HepG2 (cell line): ENCODE measurements at regions not wholly inside any gene's neighbourhood (a gene's known extent, or its start where the extent isn't known, plus 50 kb on each side); places are given as distances from the start of the nearest gene placed in this dataset.

Source experiments
- BHLHE40 ChIP-seq: IDR thresholded peaks from 2 replicates; pipeline ENCODE4 v1.6.1; 2011; ENCODE audit warnings: low read length, improper control_type of control experiment
- GABPA ChIP-seq, 2 experiments: IDR thresholded peaks; 2 replicates each; pipeline ENCODE4 v1.6.1; 2011 to 2016; ENCODE audit warnings: low read depth in 2 of 2, low read length in 1 of 2, missing biosample characterization in 1 of 2, missing genetic modification characterization in 1 of 2
- HNRNPH1 ChIP-seq: fragments of 200-400 bp; formaldehyde crosslinking; optimal IDR thresholded peaks from 2 replicates; pipeline ENCODE3; 2017; ENCODE audit warnings: mild to moderate bottlenecking, low read depth, low read length
- KDM5A ChIP-seq: fragments of 200-600 bp; sonication (generic); IDR thresholded peaks from 2 replicates; pipeline ENCODE4 v1.7.0; 2018; ENCODE audit warnings: antibody characterized with exemption, mild to moderate bottlenecking, low read length, borderline replicate concordance
- NR2F6 ChIP-seq, 2 experiments: IDR thresholded peaks; 2 replicates each; pipeline ENCODE4 v1.6.1; 2016; ENCODE audit warnings: antibody characterized with exemption in 1 of 2, mild to moderate bottlenecking in 1 of 2
- PAX8 ChIP-seq: sonication (generic); formaldehyde crosslinking; IDR thresholded peaks from 2 replicates; pipeline ENCODE4 v1.8.0; 2022; ENCODE audit warnings: mild to moderate bottlenecking, missing genetic modification reagents, borderline replicate concordance
- TRIM24 ChIP-seq: sonication (generic); formaldehyde crosslinking; IDR thresholded peaks from 2 replicates; pipeline ENCODE4 v1.8.0; 2022; ENCODE audit warnings: mild to moderate bottlenecking, missing genetic modification reagents
- ZFAT ChIP-seq: sonication (generic); formaldehyde crosslinking; conservative IDR thresholded peaks from 2 replicates; pipeline ENCODE4 v1.8.1; 2023; ENCODE audit warnings: missing genetic modification reagents, inconsistent platforms
- ZHX1 ChIP-seq: sonication (generic); formaldehyde crosslinking; IDR thresholded peaks from 2 replicates; pipeline ENCODE4 v1.8.1; 2022; ENCODE audit warnings: low read depth, mild to moderate bottlenecking, missing genetic modification reagents
- ZIK1 ChIP-seq: sonication (generic); formaldehyde crosslinking; IDR thresholded peaks from 2 replicates; pipeline ENCODE4 v1.5.0; 2020; ENCODE audit warnings: mild to moderate bottlenecking, low read depth, missing genetic modification reagents, borderline replicate concordance
- ZNF589 ChIP-seq: sonication (generic); formaldehyde crosslinking; conservative IDR thresholded peaks from 2 replicates; pipeline ENCODE4 v1.8.0; 2022; ENCODE audit warnings: mild to moderate bottlenecking, moderate library complexity, missing genetic modification reagents
- ZNF639 ChIP-seq: conservative IDR thresholded peaks from 2 replicates; pipeline ENCODE4 v1.6.1; 2018; ENCODE audit warnings: missing genetic modification reagents
- TF ChIP-seq, protein P1 (sequence below): sonication (generic); formaldehyde crosslinking; IDR thresholded peaks from 2 replicates; pipeline ENCODE4 v1.4.0; 2020; ENCODE audit warnings: mild to moderate bottlenecking, low read depth, missing genetic modification reagents
- TF ChIP-seq, protein P2 (sequence below): sonication (generic); formaldehyde crosslinking; IDR thresholded peaks from 2 replicates; pipeline ENCODE4 v1.9.0; 2022; ENCODE audit warnings: missing genetic modification reagents, mild to moderate bottlenecking, borderline replicate concordance
- TF ChIP-seq, protein P3 (sequence below): sonication (generic); formaldehyde crosslinking; IDR thresholded peaks from 2 replicates; pipeline ENCODE4 v1.4.0; 2020; ENCODE audit warnings: missing genetic modification reagents
- TF ChIP-seq, protein P4 (sequence below), 2 experiments: sonication (generic) in 1 of 2; formaldehyde crosslinking in 1 of 2; IDR thresholded peaks; 2 replicates each; pipeline versions ENCODE4 v1.5.1 to v1.6.1; 2011 to 2020; ENCODE audit warnings: borderline replicate concordance in 1 of 2, low read depth in 1 of 2, low read length in 1 of 2, mild to moderate bottlenecking in 1 of 2, missing genetic modification reagents in 1 of 2, moderate library complexity in 1 of 2

DNA sequence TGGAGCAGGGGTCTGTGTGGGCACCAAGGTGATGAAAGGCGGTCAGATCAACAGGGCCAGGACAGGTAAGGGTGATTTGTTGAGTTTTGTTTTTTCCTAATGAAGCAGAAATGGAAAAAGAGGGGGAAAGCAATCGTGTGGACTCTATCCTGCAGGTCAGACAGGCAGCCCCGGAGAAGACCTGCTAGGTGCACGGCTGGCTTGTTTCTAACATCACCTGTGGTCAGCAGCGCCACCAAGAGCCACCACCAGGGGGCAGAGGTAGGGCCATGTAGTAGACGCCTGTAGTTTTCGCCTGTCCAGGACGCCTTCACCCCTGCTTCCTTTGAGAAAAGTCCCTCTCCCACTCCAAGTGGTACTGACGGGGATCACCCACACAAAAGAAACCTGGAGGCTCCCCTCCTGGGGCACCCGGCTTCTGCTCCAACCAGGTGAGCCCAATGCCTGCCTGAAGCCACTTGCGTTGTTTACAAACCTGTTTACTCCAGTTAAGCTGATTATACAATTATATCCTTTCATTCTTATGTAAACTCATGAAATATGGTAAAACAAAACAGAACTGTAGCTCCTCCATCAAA is 54.2 kb upstream of the SEC14L1 start (continued):
- TF ChIP-seq, protein P1, sequence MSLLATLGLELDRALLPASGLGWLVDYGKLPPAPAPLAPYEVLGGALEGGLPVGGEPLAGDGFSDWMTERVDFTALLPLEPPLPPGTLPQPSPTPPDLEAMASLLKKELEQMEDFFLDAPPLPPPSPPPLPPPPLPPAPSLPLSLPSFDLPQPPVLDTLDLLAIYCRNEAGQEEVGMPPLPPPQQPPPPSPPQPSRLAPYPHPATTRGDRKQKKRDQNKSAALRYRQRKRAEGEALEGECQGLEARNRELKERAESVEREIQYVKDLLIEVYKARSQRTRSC = no peak
- TF ChIP-seq, protein P2, sequence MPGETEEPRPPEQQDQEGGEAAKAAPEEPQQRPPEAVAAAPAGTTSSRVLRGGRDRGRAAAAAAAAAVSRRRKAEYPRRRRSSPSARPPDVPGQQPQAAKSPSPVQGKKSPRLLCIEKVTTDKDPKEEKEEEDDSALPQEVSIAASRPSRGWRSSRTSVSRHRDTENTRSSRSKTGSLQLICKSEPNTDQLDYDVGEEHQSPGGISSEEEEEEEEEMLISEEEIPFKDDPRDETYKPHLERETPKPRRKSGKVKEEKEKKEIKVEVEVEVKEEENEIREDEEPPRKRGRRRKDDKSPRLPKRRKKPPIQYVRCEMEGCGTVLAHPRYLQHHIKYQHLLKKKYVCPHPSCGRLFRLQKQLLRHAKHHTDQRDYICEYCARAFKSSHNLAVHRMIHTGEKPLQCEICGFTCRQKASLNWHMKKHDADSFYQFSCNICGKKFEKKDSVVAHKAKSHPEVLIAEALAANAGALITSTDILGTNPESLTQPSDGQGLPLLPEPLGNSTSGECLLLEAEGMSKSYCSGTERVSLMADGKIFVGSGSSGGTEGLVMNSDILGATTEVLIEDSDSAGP = peak; percentile 75; the same call in 1 of the 2 replicates
- TF ChIP-seq, protein P3, sequence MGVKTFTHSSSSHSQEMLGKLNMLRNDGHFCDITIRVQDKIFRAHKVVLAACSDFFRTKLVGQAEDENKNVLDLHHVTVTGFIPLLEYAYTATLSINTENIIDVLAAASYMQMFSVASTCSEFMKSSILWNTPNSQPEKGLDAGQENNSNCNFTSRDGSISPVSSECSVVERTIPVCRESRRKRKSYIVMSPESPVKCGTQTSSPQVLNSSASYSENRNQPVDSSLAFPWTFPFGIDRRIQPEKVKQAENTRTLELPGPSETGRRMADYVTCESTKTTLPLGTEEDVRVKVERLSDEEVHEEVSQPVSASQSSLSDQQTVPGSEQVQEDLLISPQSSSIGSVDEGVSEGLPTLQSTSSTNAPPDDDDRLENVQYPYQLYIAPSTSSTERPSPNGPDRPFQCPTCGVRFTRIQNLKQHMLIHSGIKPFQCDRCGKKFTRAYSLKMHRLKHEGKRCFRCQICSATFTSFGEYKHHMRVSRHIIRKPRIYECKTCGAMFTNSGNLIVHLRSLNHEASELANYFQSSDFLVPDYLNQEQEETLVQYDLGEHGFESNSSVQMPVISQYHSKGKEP (CRISPR knock-in tag) = no peak
- no peak for TF ChIP-seq ZNF639 (CRISPR knock-in tag)
- peak; percentile 28; the same call in 1 of the 2 replicates for TF ChIP-seq BHLHE40
- no peak for TF ChIP-seq KDM5A
- TF ChIP-seq ZHX1 = no peak
- no peak for TF ChIP-seq TRIM24 (CRISPR knock-in tag)
- no peak for TF ChIP-seq PAX8
- TF ChIP-seq ZNF589 (CRISPR knock-in tag) = no peak
- no peak for TF ChIP-seq NR2F6 (IDR thresholded peaks at IDR 0.05)
- peak; percentile 31; the same call in 1 of the 2 replicates for TF ChIP-seq NR2F6 (CRISPR knock-in tag; IDR thresholded peaks at IDR 0.05)
- no peak for TF ChIP-seq ZFAT (CRISPR knock-in tag)
- no peak for TF ChIP-seq ZIK1 (CRISPR knock-in tag)
- no peak for TF ChIP-seq HNRNPH1
- TF ChIP-seq GABPA (IDR thresholded peaks at IDR 0.05; ENCODE audit: low read depth, low read length) = no peak; the same call in 1 of the 2 replicates
- TF ChIP-seq GABPA (CRISPR knock-in tag; IDR thresholded peaks at IDR 0.05; ENCODE audit: low read depth) = peak; percentile 46; the same call in 1 of the 2 replicates
- TF ChIP-seq, protein P4, sequence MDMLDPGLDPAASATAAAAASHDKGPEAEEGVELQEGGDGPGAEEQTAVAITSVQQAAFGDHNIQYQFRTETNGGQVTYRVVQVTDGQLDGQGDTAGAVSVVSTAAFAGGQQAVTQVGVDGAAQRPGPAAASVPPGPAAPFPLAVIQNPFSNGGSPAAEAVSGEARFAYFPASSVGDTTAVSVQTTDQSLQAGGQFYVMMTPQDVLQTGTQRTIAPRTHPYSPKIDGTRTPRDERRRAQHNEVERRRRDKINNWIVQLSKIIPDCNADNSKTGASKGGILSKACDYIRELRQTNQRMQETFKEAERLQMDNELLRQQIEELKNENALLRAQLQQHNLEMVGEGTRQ (IDR thresholded peaks at IDR 0.05; ENCODE audit: low read depth, low read length) = no peak
- TF ChIP-seq, protein P4 (CRISPR knock-in tag; IDR thresholded peaks at IDR 0.05; ENCODE audit: borderline replicate concordance) = no peak
